ENCODE measurements at regions not wholly inside any gene's neighbourhood (a gene's known extent, or its start where the extent isn't known, plus 50 kb on each side); places are given as distances from the start of the nearest gene placed in this dataset.
"Not testable (repeated sequence)": the region's sequence is repeated elsewhere in the genome, so short reads cannot be mapped to it uniquely, and the experiment has no call there.

GRCh38 chr6:802701-803100 lies 109.8 kb upstream of the EXOC2 start:
- 49% methylated on average over 9 of the region's 9 CpGs for WGBS (ENCODE audit: insufficient coverage, insufficient replicate concordance, low lambda C conversion rate, missing lambda C conversion rate)

GRCh38 chr6:802223-802622 lies 109.3 kb upstream of the EXOC2 start:
- in situ Hi-C loops (cut with MboI); H3K36me3 ChIP-seq (ENCODE audit: control insufficient read depth in 2 of 2, insufficient read depth in 2 of 2, low read length in 1 of 2); H3K4me3 ChIP-seq; FAIRE-seq; H3K4me2 ChIP-seq (ENCODE audit: control insufficient read depth, insufficient read depth); DNase-seq (ENCODE audit: low read depth, low spot score); H3K4me1 ChIP-seq (ENCODE audit: control insufficient read depth, insufficient read depth, low read length); H3K9ac ChIP-seq (ENCODE audit: control insufficient read depth, insufficient read depth, low read length); CTCF ChIA-PET; H3K79me2 ChIP-seq (ENCODE audit: control insufficient read depth, insufficient read depth, low read length); ATAC-seq; RAD21 ChIA-PET (ENCODE audit: unreplicated experiment); H4K20me1 ChIP-seq (ENCODE audit: control insufficient read depth, insufficient read depth); H3K27ac ChIP-seq (ENCODE audit: control insufficient read depth, insufficient read depth); H3K9me3 ChIP-seq (replicated peaks; ENCODE audit: control insufficient read depth, insufficient read depth, low read length); intact Hi-C loops (cut with micrococcal nuclease; ENCODE audit: unreplicated experiment); BruUV-seq (replicated peaks); H2AFZ ChIP-seq (ENCODE audit: control insufficient read depth, low read depth, low read length): not testable (repeated sequence)
- ChIA-PET SMC1A (ENCODE audit: uncharacterized antibody, unreplicated experiment) (interaction anchor here (0.6 kb wide), 1 partner anchor 40 kb away, joined by 3 read pairs; no protein-coding TSS in a partner anchor), POLR2A (interaction anchor here (0.6 kb wide), 1 partner anchor 236 kb away, joined by 3 read pairs; no protein-coding TSS in a partner anchor)
- peaks cover 0 to 11% of the 10 kb centered on the region in 2 experiments; a peak in 2 of 4 replicates for H3K27me3 ChIP-seq (replicated peaks in 1 of 2; ENCODE audit: control insufficient read depth in 2 of 2, insufficient read depth in 2 of 2, low read length in 1 of 2)
- 52% methylated on average over 10 of the region's 10 CpGs for WGBS (ENCODE audit: insufficient coverage, insufficient replicate concordance, low lambda C conversion rate, missing lambda C conversion rate)

More at GRCh38 chr6:802701-803100, 109.8 kb upstream of the EXOC2 start:
- ChIA-PET CTCF (no interaction called here), SMC1A (ENCODE audit: uncharacterized antibody, unreplicated experiment) (no interaction called here), POLR2A (interaction anchor here (0.6 kb wide), 1 partner anchor 237 kb away, joined by 3 read pairs; no protein-coding TSS in a partner anchor), RAD21 (ENCODE audit: unreplicated experiment) (no interaction called here)
- Histone ChIP-seq H3K79me2 (ENCODE audit: control insufficient read depth, insufficient read depth, low read length) (no peaks in the 10 kb centered on the region), H4K20me1 (ENCODE audit: control insufficient read depth, insufficient read depth) (no peaks in the 10 kb centered on the region), H3K27ac (ENCODE audit: control insufficient read depth, insufficient read depth) (no peak overlapping the region), H2AFZ (ENCODE audit: control insufficient read depth, low read depth, low read length) (no peak overlapping the region), H3K9ac (ENCODE audit: control insufficient read depth, insufficient read depth, low read length) (no peak overlapping the region), H3K36me3 (ENCODE audit: control insufficient read depth in 2 of 2, insufficient read depth in 2 of 2, low read length in 1 of 2) (no peaks in the 10 kb centered on the region), H3K27me3 (replicated peaks in 1 of 2; ENCODE audit: control insufficient read depth in 2 of 2, insufficient read depth in 2 of 2, low read length in 1 of 2) (peaks cover 0 to 11% of the 10 kb centered on the region in 2 experiments; a peak in 2 of 4 replicates), H3K4me1 (ENCODE audit: control insufficient read depth, insufficient read depth, low read length) (no peaks in the 10 kb centered on the region), H3K9me3 (replicated peaks; ENCODE audit: control insufficient read depth, insufficient read depth, low read length) (no peaks in the 10 kb centered on the region), H3K4me3 (no peak overlapping the region), H3K4me2 (ENCODE audit: control insufficient read depth, insufficient read depth) (no peak overlapping the region)
- intact Hi-C loops (cut with micrococcal nuclease; ENCODE audit: unreplicated experiment) (no loop called here), in situ Hi-C loops (cut with MboI) (no loop called here)
- ATAC-seq = no peak
- TF ChIP-seq ZBED1 (IDR thresholded peaks at IDR 0.05; ENCODE audit: borderline replicate concordance) (no peak), USF1 (IDR thresholded peaks at IDR 0.05; ENCODE audit: borderline replicate concordance, extremely low read length, insufficient read depth, low read depth, low read length) (no peak), SREBF1 (IDR thresholded peaks at IDR 0.05; ENCODE audit: low read length) (no peak)
- FAIRE-seq = no peak
- BruUV-seq (replicated peaks) = no TSS peak
- DNase-seq (ENCODE audit: low read depth, low spot score) = no peak

Data from GM12878 (cell line).